HL-60 (cell line): ENCODE measurements at regions not wholly inside any gene's neighbourhood (a gene's known extent, or its start where the extent isn't known, plus 50 kb on each side); places are given as distances from the start of the nearest gene placed in this dataset.

ENCODE experiments used
- DNase-seq, 2 experiments: peaks; one replicate each; pipeline ENCODE4 v3.0.0-alpha.2; 2010 to 2020; ENCODE audit warnings: low read depth in 1 of 2, low spot score in 1 of 2
- H3K27ac ChIP-seq: fragments of 250-450 bp; sonication (Bioruptor Pico); replicated peaks from 2 replicates; pipeline ENCODE4 v1.5.1; 2020; ENCODE audit warnings: mild to moderate bottlenecking, moderate library complexity
- H3K27me3 ChIP-seq: fragments of 250-450 bp; sonication (Bioruptor Pico); 2 replicates; pipeline ENCODE4 v1.5.1; 2021; ENCODE audit warnings: mild to moderate bottlenecking, moderate library complexity; ENCODE audit not compliant: insufficient read depth, poor library complexity, severe bottlenecking
- H3K4me3 ChIP-seq: replicated peaks from 2 replicates; pipeline ENCODE4 v1.5.1; 2011; ENCODE audit warnings: mild to moderate bottlenecking, control low read depth, low read length; ENCODE audit not compliant: insufficient read depth
- CTCF ChIP-seq: IDR thresholded peaks from one replicate; pipeline ENCODE4 v1.5.1; 2011; ENCODE audit warnings: low read length, control low read depth, inconsistent platforms; ENCODE audit not compliant: insufficient read depth
- GABPA ChIP-seq: IDR thresholded peaks from 2 replicates; pipeline ENCODE4 v1.6.1; 2012; ENCODE audit warnings: low read depth
- POLR2AphosphoS5 ChIP-seq: IDR thresholded peaks from 2 replicates; pipeline ENCODE4 v1.6.1; 2012; ENCODE audit warnings: low read depth
- REST ChIP-seq: IDR thresholded peaks from 2 replicates; pipeline ENCODE4 v1.6.1; 2012; ENCODE audit warnings: low read depth; ENCODE audit not compliant: insufficient replicate concordance
- SPI1 ChIP-seq: IDR thresholded peaks from 2 replicates; pipeline ENCODE4 v1.6.1; 2012; ENCODE audit warnings: low read depth, mild to moderate bottlenecking, borderline replicate concordance

- TF ChIP-seq POLR2AphosphoS5, result no peak
- TF ChIP-seq REST, result no peak
- no peak for TF ChIP-seq CTCF
- DNase-seq, result no peak
- Histone ChIP-seq H3K27ac (no peak overlapping the region), H3K4me3 (no peak overlapping the region), H3K27me3 (no peaks in the 10 kb centered on the region)
Measured at GRCh38 chr5:167881041-167881440, 410.4 kb upstream of the WWC1 start.

- no peak for DNase-seq
- no peak overlapping the region for H3K27ac ChIP-seq
- H3K27me3 ChIP-seq, result no peaks in the 10 kb centered on the region
- no peak for TF ChIP-seq POLR2AphosphoS5
- TF ChIP-seq GABPA, result no peak
- TF ChIP-seq REST, result no peak
- TF ChIP-seq SPI1, result no peak
- TF ChIP-seq CTCF, result no peak
- H3K4me3 ChIP-seq, result no peak overlapping the region
Measured at GRCh38 chr5:167886196-167886595, 405.2 kb upstream of the WWC1 start.

GRCh38 chr5:167888393-167888792, 403.1 kb upstream of the WWC1 start:
- no peaks in the 10 kb centered on the region for H3K27me3 ChIP-seq
- H3K27ac ChIP-seq, result no peak overlapping the region
- no peak overlapping the region for H3K4me3 ChIP-seq
- no peak for DNase-seq
- TF ChIP-seq POLR2AphosphoS5 (no peak), SPI1 (no peak), REST (no peak), GABPA (no peak), CTCF (no peak)
